Motor neuron (in vitro differentiated cells): ENCODE measurements at regions not wholly inside any gene's neighbourhood (a gene's known extent, or its start where the extent isn't known, plus 50 kb on each side); places are given as distances from the start of the nearest gene placed in this dataset.

ENCODE experiments used
- ATAC-seq, 8 experiments: fragments of 200-7000 bp; cut with Tn5 transposase; replicated peaks in 6 of 8; 2 replicates each; pipeline ENCODE4 v1.8.0; 2021; ENCODE audit warnings: mild to moderate bottlenecking in 8 of 8, moderate library complexity in 8 of 8
- H3K27ac ChIP-seq, 2 donors: fragments of 250-450 bp; sonication (Bioruptor Pico); 2 replicates each; pipeline ENCODE4 v1.9.0; 2021; ENCODE audit warnings: antibody characterized with exemption in 2 of 2, mild to moderate bottlenecking in 2 of 2, moderate library complexity in 1 of 2
- H3K4me1 ChIP-seq, 2 donors: fragments of 250-450 bp; sonication (Bioruptor Pico); replicated peaks in 1 of 2; 2 replicates each; pipeline ENCODE4 v1.6.1; 2021; ENCODE audit warnings: antibody characterized with exemption in 2 of 2, mild to moderate bottlenecking in 2 of 2, moderate library complexity in 1 of 2
- H3K4me3 ChIP-seq, 5 donors: fragments of 250-450 bp; sonication (Bioruptor Pico); 2 replicates each; pipeline ENCODE4 v1.9.0; 2021; ENCODE audit warnings: antibody characterized with exemption in 5 of 5, mild to moderate bottlenecking in 5 of 5, moderate library complexity in 4 of 5
- WGBS, 10 experiments: fragments of 450-650 bp; shearing (Covaris generic); methylation state at CpG; one replicate each; pipeline ENCODE4 v1.0.0; 2022; 5-methylcytosine and 5-hydroxymethylcytosine counted together
- in situ Hi-C, 9 experiments: fragments of 400-800 bp; cut with MboI; loops; one replicate each; pipeline ENCODE4 v1.15.0; 2021; ENCODE audit warnings: low sequenced_read_pairs in 9 of 9, low pct_unique_long_range_greater_than_20kb in 2 of 9; ENCODE audit not compliant: unreplicated experiment in 9 of 9

DNA sequence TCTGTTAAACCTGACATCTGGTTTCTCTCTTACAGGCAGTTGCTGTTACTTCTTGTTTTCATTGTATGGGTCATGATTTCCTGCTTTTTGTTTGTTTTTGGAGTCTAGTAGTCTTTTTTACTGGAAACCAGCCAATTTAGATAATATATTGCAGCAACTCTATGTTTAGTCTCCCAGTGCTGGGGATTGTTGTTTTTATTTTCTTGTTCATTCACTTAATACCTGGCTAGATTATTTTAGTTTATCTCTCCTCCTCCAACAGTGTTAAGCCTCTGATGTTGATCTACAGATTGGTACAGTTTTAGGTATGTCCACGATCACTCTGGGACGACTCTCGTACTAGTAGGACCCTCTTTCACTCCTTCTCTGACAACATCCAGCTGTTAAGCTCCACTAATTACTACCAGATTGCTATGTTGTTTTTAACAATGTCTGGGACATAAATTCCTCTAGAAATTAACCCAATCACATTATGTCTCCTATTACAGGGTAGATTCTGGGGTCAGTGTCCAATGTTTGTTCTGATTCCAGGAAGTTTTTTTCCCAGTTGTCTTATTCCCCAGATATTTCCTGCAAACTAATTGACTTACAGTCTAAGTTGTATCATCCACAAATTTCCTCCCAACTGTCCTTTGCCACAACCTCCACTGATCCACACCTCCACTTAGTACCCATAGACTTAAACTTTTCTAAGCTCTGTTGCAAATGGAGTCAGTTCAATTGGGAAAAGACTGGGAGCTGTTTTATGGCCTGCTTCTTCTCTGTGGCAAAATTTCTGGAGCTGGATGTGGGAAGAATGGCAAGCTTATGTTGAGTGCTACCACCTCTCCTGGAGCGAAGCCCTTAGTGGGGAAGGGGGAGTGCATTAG lies 1280.6 kb upstream of the CNTN5 start:
- 0 to 100% (median 94%) methylated on average over 1 to 3 of the region's 4 CpGs; no CpG with 5 or more reads in 1 of the 10 experiments for WGBS, 10 experiments
- in situ Hi-C loops, result no loop called here
- no peak for ATAC-seq
- Histone ChIP-seq H3K4me3 (no peak overlapping the region), H3K27ac (no peak overlapping the region), H3K4me1 (no peaks in the 10 kb centered on the region)

GRCh38 chr11:97740801-97741151 lies 1280.0 kb upstream of the CNTN5 start:
- in situ Hi-C loops, result no loop called here
- WGBS, 10 experiments, result 50 to 100% (median 100%) methylated on average over 1 of the region's 1 CpG; no CpG with 5 or more reads in 6 of the 10 experiments
- Histone ChIP-seq H3K4me1 (no peaks in the 10 kb centered on the region), H3K4me3 (no peak overlapping the region), H3K27ac (no peak overlapping the region)
- ATAC-seq, result no peak

DNA sequence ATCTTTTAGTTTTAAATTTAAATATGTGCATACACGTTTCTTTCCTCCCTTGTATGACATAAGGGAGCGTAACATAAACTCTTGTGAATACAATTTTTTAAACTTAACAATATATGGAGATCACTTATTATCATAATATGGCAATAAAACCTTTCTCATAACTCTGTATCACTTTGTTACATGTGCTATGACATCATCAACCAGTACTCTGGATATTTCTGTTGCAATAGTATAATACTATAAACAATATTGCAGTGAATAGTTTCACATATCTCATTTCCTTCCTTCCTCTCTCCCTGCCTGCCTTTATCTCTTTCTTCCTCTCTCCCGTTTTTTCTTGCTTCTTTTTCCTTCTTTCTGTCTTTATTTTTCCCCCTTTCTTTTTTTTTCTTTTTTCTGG lies 1278.0 kb upstream of the CNTN5 start:
- Histone ChIP-seq H3K4me3 (no peak overlapping the region), H3K27ac (no peak overlapping the region), H3K4me1 (peaks cover 0 to 9% of the 10 kb centered on the region in 2 donors)
- in situ Hi-C loops, result no loop called here
- ATAC-seq, result no peak
- 7 to 96% (median 54%) methylated on average over 1 to 3 of the region's 3 CpGs; no CpG with 5 or more reads in 1 of the 10 experiments for WGBS, 10 experiments

DNA sequence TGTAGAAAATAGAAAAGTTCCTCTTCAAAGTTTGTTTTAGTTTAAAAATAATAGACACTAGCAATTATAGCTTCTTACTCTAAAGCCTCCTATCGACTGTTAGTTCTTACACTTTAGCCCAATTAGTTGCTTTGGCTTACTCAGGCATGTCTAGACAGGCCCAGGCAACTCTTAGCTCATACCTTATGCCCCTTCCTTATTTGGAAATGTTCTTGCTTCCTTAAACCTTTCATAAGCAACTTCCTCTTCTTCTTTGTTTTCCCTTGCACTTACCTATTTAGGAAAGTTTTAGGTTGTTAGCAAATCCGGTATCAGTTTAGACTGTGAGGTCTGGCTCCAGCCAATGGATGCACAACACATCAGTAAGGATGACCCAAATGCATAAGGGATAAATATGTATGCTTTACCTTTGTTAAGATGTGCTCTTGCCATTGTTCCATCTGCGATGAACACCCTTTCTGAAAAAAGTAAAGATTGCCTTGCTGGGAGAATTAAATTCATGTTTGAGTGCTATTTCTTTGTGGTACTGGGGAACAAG lies 1277.5 kb upstream of the CNTN5 start:
- in situ Hi-C loops, result no loop called here
- no peak overlapping the region for H3K27ac ChIP-seq
- H3K4me1 ChIP-seq, result peaks cover 0 to 9% of the 10 kb centered on the region in 2 donors
- WGBS, 10 experiments, result 20 to 100% (median 84%) methylated on average over 1 to 3 of the region's 3 CpGs
- H3K4me3 ChIP-seq, result no peak overlapping the region
- ATAC-seq, result no peak

- ATAC-seq, result no peak
- in situ Hi-C loops, result no loop called here
- peaks cover 0 to 9% of the 10 kb centered on the region in 2 donors for H3K4me1 ChIP-seq
- no peak overlapping the region for H3K4me3 ChIP-seq
- no peak overlapping the region for H3K27ac ChIP-seq
- 42 to 83% methylated on average over 5 to 9 of the region's 32 CpGs; no CpG with 5 or more reads in 8 of the 10 experiments for WGBS, 10 experiments
These were observed 1275.2 kb upstream of the CNTN5 start for GRCh38 chr11:97745515-97746050.

DNA sequence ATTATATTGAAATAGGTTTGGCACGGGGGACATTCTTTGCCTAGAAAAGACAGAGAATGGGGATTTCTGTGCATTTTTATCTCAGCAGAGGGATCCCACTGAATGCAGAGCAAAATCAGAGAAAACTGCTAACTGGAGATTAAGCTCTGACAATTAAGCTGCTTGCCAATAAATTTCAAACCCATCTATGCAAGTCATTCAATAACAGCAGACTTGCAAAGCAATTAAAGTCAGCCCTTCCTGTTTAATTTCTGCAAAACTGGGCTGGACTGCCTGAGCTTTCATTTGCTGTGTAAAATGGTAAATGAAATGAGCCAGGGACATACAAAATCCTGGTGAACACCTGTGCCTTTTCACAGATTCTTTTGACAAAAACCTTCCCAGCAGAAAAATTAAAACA lies 1273.9 kb upstream of the CNTN5 start:
- WGBS, 10 experiments, result 0 to 67% (median 19%) methylated on average over 1 of the region's 1 CpG; no CpG with 5 or more reads in 2 of the 10 experiments
- H3K4me3 ChIP-seq, result no peak overlapping the region
- peaks cover 0 to 9% of the 10 kb centered on the region in 2 donors for H3K4me1 ChIP-seq
- H3K27ac ChIP-seq, result no peak overlapping the region
- ATAC-seq, result peak in 3 of 8 experiments; percentile 36 to 41 (median 40)
- in situ Hi-C loops, result no loop called here

DNA sequence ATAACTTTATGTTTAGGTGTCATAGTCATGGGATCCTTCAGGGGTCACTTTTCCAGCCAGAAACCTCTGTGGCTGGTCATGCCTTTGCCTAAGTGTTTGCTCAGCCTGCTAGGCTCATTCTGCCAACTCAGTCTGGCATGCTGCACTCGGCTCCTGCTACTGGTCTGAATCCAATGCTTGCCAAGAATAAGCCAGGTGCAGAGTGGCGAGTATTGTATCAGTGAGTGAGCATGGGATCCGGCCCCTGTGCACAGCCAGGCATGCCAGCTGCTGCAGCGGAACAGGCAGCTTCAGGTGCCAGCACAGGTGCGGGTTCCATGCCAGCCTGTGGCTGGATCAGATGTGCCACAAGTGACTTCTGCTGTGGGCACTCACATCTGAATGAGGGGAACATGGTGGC lies 1269.3 kb upstream of the CNTN5 start:
- no peak overlapping the region for H3K4me3 ChIP-seq
- no peak for ATAC-seq
- 60 to 100% (median 90%) methylated on average over 1 to 2 of the region's 5 CpGs; no CpG with 5 or more reads in 7 of the 10 experiments for WGBS, 10 experiments
- peaks cover 0 to 9% of the 10 kb centered on the region in 2 donors for H3K4me1 ChIP-seq
- in situ Hi-C loops, result no loop called here
- H3K27ac ChIP-seq, result no peak overlapping the region

DNA sequence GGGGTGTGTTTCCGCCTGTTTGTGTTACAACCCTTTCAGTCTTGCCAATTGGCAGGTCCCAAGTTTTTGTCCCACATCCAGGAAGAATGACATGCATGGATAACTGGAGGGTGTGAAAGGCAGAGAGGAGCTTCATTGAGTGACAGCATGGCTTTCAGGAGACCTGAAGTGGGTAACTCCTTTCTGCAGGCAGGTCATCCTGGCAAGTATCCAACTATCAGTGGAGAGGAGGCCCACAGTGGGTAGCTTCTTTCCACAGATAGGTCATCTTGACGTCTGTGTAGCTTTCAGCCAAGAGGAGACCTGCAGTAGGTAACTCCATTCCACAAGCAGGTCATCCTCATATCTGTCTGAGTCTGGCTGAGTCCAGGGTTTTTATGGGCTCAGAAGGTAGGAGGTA lies 1268.8 kb upstream of the CNTN5 start:
- ATAC-seq, result no peak
- in situ Hi-C loops, result no loop called here
- Histone ChIP-seq H3K4me1 (peaks cover 0 to 5% of the 10 kb centered on the region in 2 donors), H3K4me3 (no peak overlapping the region), H3K27ac (no peak overlapping the region)
- WGBS, 10 experiments, result 0 to 100% (median 83%) methylated on average over 1 of the region's 2 CpGs; no CpG with 5 or more reads in 7 of the 10 experiments

- no peak for ATAC-seq
- Histone ChIP-seq H3K27ac (no peak overlapping the region), H3K4me3 (no peak overlapping the region), H3K4me1 (no peaks in the 10 kb centered on the region)
- in situ Hi-C loops, result no loop called here
- 0 to 78% (median 63%) methylated on average over 1 to 3 of the region's 3 CpGs; no CpG with 5 or more reads in 6 of the 10 experiments for WGBS, 10 experiments
These were observed 1265.8 kb upstream of the CNTN5 start for GRCh38 chr11:97754976-97755375.

DNA sequence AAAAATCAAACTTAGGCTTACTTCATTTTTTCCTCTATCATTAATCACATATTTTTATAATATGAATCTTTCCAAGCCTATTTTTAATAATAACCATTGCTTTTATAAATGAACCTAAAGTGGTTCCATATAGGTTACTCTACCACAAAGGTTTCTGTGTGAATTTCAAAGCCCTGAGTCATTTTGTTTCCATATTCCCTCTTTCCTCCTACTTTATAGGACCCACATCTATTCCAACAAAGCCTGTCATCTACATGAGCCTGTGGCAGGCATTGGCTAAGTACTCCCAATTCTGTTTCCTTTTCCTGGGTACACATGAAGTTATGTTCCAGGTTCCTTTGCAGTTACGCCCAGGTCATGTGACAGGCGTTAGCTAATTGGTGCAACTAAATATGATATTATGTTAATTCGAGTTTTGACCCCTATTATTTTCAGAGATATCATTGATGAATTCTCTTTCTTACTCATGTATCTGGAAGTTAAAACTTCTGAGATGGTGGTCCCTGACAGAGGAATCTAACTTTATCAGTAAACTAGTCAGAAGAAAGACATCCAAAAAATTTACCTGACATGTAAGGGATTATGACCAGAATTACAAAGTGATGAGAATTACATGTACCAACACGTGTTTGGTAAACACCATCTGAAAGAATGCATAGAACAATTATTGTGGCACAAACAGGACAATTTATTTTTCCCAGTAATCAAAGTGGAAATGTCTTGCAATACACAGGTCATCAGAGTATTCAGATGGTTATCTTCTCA lies 1264.0 kb upstream of the CNTN5 start:
- Histone ChIP-seq H3K27ac (no peak overlapping the region), H3K4me1 (no peaks in the 10 kb centered on the region), H3K4me3 (no peak overlapping the region)
- ATAC-seq, result no peak
- in situ Hi-C loops, result no loop called here
- WGBS, 10 experiments, result 0 to 100% (median 92%) methylated on average over 1 to 4 of the region's 4 CpGs

- no peak overlapping the region for H3K27ac ChIP-seq
- no peak for ATAC-seq
- WGBS, 10 experiments, result 0 to 100% (median 88%) methylated on average over 1 to 2 of the region's 2 CpGs
- no peak overlapping the region for H3K4me3 ChIP-seq
- H3K4me1 ChIP-seq, result peaks cover 3 to 11% of the 10 kb centered on the region in 2 donors
- in situ Hi-C loops, result no loop called here
These were observed 1259.6 kb upstream of the CNTN5 start for GRCh38 chr11:97761175-97761574.

GRCh38 chr11:97764193-97764592 lies 1256.6 kb upstream of the CNTN5 start:
- Histone ChIP-seq H3K4me3 (no peak overlapping the region), H3K27ac (no peak overlapping the region), H3K4me1 (peaks cover 3 to 11% of the 10 kb centered on the region in 2 donors)
- ATAC-seq, result no peak
- in situ Hi-C loops, result no loop called here
- WGBS, 10 experiments, result 22 to 100% (median 82%) methylated on average over 1 of the region's 1 CpG

- Histone ChIP-seq H3K4me3 (no peak overlapping the region), H3K4me1 (peaks cover 3 to 11% of the 10 kb centered on the region in 2 donors), H3K27ac (no peak overlapping the region)
- ATAC-seq, result peak in 5 of 8 experiments; percentile 62 to 93 (median 74)
- in situ Hi-C loops, result no loop called here
- 0 to 60% (median 20%) methylated on average over 1 to 2 of the region's 2 CpGs; no CpG with 5 or more reads in 1 of the 10 experiments for WGBS, 10 experiments
These were observed 1256.1 kb upstream of the CNTN5 start for GRCh38 chr11:97764605-97765004.
